DLD1 (cell line): ENCODE measurements at regions not wholly inside any gene's neighbourhood (a gene's known extent, or its start where the extent isn't known, plus 50 kb on each side); places are given as distances from the start of the nearest gene placed in this dataset.

Experiments used
- in situ Hi-C: cut with HindIII; loops from 2 replicates; pipeline ENCODE4 v1.10.0; 2017; ENCODE audit warnings: low sequenced_read_pairs

DNA sequence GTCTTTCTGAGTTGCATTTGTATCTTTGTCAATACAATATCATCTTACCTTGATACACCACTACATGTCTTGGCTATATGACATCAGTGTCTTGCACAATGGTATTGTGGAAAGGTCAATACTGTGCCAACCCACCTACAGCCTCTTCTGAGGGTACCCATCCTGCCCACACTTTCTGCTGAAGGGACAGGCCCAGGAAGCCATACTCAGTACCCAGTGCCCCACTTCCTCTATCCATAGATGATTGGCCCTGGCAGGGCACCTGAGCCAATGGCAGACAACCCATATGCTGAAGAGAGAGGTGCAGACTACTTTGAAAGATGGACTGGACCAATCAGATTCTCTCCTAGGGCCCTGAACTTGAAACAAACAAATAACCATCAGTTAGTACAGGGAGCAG, 152.0 kb upstream of the ADO start:
- in situ Hi-C loops = no loop called here

DNA sequence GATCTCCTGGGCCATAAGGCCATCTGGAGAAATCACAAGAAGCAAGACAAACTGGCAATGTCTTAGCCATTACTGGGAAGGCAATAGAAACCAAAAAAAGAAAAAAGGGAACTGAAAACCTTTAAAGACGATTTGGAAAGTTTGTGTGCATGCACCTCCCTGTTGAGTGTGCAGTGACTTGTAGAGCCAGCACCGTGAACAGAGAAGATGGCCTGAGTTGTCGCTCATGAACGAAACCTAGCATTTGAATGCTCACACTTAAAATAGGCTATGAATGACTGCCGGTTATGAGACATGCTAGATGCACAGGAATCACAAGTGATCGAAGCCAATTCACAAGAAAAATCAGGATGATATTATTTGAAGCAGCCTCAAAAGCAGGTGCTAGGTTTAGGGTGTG, 151.3 kb upstream of the ADO start:
- in situ Hi-C loops = no loop called here

DNA sequence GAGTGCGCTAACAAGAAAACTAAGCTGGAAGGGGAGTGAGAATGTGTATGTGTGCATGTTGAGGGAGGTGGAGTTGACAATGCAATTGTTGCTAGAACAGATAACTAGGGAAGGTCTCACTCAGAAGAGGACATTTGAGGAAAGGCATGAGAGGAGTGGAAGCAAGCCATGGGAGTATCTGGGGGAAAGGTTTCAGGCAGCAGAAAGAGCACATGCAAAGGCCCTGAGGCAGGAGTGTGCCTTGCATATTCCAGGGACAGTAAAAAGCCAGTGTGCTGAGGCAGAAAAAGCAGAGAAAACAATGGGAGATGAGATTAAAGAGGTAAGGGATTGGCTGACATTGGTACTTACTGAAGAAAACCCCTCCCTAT, 149.6 kb upstream of the ADO start:
- in situ Hi-C loops = no loop called here

DNA sequence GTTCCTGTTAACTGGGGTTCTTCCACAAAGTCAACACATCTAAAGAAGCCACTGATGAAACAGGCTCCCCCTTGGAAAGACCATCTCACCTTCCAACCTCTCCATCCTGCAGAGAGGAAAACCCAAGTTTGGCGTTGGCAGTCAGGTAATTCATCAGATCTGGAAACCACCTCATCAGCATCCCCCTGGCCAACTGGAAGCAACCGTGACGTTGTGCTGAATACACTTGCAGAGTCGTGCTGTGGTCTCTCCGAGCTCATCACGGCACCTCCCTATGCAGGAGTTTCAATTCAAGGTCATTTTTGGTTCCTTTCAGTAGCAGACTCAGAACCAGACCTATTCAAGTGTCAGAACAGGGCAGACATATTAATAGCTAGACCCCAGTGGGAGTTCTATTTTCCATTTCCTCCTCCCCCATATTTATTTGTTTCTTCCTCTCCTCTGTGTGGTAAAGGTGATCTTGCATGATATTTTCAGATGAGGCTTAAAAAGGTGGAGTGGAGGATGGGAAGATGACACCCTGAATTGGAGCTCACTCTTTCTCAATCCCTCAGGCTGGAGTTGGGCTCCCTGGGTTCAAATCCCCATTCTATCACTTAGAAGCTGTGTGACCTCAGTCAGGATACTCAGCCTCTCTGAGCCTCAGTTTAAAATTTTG, 149.1 kb upstream of the ADO start:
- in situ Hi-C loops = no loop called here

DNA sequence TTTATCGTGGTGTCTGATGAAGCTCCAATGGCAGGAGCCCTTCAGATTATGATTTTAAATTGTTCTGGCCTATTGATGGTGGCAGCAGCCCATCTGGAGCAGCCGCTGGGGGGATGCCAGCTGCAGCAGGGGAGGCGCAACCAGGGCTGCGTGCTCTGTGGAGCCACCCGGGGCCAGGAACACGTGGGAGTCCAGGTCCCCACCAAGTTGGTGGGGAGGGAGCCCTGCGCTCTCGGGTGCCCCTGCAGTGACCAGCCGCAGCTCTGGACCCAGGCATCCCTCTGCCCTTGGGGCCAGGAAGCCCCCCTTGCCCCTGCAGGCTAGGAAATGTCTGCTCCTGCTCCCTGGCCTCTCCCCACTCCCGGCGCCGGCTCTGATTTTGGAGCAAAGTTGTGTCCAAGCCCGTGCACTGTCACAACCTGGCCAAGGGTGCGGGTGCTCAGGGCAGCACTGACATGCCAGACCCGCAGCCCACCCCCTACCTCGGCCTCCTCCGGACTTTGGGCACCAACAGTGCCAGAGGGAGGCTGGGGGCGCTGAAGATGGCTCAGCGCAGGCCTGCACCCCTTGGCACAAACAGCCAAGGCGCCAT, 147.2 kb upstream of the ADO start:
- in situ Hi-C loops = no loop called here

DNA sequence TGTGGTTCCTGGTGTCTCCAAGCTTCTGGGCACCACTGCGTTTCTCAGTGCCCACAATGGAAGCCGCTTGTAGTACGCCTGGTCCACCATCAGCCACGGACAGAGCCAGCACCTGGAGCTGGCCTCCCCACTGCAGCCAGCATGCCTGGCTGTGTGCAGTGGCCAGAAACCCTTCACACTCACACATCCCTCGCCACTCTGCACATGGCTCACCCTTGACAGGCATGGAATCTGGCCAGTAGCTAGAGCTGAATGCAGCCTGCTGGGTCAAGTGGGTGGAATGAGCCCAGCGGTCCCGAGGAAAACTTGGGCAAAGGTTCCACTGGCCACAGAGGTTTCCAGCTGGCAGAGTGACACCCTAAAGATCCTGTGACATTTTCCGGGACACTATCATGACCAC, 146.0 kb upstream of the ADO start:
- in situ Hi-C loops = no loop called here

DNA sequence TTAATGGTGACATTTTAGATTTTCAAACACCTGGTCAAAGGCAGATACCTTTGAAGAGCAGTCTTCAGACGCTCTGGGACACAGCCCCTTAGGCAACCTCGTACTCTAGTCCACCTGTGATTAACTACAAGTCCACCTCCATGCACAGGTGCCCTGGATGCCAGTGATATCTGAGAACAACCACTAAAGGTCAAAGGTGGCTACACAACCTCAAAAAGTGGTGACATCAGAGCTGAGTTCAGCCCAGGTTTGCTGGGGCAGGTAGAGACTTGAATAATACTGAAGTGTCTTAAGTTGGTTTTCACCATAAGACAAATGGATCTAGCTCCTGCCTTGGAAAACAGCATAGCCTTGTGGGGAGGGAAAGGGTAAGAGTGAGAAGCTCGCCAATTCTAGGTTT, 143.4 kb upstream of the ADO start:
- in situ Hi-C loops = no loop called here

DNA sequence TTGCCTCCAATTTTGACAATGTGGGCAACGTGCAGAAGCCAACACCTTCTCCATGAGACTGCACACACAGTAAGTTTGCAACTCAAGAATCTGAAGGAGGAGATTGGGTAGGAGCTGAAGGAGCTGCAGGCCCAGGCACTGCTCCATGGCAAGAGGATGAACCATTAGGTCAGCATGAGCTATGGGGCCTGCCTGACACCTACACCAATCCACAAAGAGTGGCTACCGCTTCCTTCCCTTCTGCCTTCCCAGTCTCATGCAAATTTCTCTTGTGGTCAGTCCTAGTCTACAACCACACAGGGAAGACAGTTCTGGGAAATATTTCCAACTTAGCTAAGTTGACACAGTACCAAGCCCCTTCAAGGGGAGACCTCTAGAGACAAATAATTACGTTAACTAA, 142.0 kb upstream of the ADO start:
- in situ Hi-C loops = no loop called here

DNA sequence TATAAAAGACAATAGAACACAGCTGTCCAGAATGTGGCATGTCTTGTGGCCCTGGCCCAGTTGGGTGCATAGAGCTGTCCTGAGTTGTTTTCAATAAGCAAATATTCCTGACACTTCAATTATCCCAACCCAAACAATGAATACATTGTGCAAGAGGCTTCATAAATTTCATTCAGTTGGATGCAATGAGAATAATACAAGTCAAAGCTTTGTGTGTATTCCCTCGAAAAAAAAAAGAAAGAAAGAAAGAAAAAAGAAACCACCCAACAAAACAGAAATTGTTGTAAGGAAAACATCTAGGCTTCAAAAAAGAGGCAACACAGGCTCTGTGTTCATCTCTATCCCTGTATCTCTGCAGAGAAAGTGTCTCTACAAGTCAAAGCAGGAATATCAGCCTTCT, 138.7 kb upstream of the ADO start:
- in situ Hi-C loops = no loop called here

DNA sequence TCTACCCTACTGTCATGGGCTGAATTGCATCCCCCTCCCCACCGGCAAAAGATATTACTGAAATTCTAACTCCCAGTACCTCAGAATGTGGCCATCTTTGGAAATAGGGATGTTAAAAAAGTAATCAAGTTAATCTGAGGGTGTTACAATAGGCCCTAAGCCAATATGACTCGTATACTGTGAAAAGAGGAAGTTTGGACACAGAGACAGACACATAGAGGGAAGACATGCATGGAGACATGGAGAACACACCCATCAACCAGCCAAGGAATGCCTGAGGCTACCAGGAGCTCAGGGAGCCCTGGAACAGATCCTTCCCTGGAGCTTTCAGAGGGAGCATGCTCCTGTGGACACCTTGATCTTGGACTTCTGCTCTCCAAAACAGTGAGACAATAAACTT, 138.2 kb upstream of the ADO start:
- in situ Hi-C loops = no loop called here

DNA sequence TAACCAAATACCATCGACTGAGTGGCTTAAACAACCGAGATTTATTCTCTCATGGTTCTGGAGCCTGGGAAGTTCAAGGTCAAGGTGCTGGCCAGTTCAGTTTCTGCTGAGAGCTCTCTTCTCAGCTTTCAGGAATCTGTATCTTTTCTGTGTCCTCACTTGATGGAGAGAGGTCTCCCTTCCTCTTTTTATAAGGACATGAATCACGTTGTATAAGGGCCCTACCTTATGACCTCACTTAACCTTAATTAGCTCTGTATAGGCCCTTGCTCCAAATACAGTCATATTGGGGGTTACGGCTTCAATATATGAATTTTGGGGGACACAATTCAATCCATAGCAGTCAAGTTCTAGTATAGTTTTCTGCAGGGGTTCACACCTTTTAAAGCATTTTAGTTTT, 135.2 kb upstream of the ADO start:
- in situ Hi-C loops = no loop called here

DNA sequence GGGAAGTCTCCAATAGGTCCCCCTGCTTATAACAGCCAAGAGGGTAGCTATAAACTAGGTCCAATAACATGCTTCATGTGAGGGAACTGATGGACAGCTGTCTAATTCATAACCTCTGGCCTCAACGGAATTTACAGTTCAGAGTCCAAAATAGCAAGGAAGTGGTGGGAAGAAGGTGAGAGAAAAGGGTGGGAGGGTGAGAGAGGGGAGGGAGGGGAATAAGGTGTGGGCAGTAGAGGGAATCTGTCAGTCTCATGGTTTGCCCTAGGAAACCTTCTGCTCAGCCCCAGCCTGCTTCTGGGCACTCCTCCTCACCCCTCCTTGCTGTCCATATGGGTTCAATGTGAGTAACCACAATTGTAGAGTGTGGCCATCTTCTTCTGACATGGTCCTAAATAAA, 133.4 kb upstream of the ADO start:
- in situ Hi-C loops = no loop called here

DNA sequence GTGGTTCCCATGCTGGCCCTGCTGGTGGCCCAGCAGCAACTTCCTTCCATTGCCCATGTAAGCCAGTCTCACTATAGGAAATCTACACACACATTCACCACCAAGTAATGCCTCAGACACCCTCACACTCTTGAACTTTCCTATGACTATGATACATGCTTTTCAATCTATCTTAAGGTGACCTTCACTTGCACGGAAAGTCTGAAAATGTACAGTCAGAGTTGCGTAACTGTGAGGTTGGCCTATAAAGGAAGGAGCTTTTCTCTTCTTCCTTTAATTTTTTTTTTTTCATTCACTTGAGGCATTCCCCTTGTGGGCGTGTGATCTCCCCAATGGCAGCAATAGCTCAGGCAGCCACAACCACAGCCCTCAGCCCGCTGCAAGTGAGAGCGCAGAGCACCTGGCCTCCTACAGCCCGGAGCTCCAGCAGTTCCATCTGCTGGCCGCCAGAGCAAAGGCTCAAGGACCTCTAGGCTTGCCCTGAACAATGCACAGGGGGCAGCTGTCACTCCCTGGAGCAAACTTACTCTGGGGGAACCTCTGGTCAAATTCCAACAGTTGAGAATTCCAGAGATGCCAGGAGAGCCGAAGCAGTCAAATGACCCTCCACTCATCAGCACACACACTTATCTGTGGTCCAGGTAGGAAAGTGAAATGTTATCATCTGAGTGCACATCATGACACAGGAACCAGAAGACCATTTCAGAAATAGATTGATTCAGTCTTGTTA, 123.1 kb upstream of the ADO start:
- in situ Hi-C loops = no loop called here

DNA sequence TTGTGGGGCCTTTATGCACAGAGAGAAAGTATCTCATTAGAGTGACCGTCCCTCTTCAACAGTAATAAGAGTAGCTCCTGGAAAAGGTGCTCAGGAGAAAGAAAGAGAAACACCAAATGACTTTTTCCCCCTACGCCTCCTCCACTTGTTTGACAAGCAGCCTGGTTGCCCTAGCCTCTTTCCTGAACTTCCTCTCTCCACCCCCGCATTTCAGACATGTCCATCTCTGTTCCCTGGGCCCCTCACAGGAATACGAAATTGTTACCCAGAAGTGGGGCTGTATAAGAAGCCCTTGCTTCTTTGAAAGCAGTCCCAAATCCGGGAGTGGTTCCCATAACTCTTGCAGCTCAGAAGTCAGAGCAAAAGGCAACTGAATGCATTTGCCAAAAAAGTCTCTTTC, 119.6 kb upstream of the ADO start:
- in situ Hi-C loops = no loop called here

DNA sequence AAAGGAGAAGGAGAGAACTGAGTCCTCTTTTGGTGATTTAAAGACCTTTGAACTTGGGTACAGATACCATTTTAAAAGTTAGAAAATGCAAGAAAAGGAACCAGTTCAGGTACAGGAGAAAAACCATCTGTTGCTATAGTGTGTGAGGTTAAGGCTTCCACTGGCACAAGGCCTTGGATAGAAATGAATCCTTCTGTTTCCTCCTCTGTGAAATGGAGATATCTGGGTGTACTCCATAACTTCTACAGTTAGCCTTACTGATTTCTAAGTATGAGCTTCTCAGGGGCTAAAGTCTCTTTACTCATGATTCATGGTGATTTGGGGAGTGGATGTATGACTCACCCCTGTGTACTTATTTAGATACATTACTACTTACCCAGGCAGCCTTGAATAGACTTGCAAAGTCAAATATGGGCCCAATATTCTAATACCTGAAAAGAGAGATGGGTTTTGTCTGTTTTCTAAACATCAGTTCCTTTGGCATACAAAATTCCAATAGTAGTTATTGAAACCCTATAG, 117.2 kb upstream of the ADO start:
- in situ Hi-C loops = no loop called here

DNA sequence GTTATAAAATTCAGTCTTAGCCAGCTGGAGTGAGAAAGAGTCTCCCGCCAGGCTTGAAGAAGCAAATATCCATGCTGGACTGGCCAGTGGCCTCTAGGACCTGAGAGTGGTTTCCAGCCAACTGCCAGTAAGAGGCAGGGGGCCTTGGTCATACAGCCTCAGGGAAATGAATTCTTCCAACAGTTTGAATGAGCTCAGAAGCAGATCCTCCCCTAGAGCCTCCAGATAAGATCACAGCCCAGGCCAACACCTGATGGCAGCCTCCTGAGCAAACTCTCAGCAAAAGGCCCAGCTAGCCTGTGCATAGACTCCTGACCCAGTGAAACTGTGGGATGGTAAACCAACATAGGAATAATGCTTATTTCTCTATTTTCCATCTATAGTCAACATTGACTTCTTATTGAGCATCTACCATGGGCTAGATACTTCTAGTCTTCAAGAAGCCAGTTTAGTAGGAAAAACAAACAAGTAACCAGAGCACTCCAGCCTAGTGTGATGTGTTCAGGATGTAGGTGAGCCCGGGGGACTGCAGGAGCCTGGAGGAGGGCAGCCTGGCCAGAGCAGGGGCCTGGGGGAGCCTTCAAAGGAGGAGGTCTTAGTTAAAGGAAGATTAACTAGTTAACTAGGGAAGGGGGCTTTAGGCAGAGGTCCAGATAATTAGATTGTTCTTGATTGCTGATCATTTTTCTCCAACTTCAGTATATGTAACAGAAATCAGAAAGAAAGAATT, 115.4 kb upstream of the ADO start:
- in situ Hi-C loops = no loop called here

DNA sequence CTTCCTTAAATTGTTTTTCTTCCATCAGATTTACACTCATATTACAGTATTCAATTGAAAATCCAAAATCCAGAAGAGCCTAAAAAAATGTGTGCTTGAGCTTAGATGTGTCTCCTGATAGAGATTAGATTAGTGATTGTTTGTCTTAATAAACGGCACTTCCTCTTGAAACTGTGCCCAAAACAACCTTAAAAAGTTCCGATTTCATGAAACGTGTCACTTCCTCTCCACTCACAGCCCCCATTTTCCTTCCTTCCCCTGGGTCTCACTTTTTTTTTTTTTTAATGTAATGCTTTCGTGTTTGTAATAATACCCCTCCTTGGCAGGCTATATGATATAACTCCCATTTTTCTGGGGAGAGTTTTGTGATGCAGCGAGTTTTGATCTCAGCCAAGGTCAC, 114.8 kb upstream of the ADO start:
- in situ Hi-C loops = no loop called here

DNA sequence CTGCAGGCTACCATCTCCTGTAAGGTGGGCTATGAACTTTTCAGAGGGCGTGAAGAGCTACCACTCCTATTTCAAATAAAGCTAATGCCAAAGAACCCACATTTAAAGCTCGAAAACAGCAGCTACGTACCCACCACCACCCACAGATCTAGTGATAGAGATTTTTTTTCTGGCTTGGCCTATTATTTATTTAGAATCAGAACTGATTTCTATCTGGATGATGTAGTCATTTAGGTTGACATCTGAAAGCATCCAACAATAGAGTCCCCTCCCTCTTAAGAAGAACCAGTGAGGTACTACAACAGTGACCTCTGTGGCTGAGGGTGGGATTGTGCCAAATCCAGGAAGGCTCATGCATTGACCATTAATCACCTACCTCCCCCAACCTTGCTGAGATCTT, 113.8 kb upstream of the ADO start:
- in situ Hi-C loops = no loop called here

DNA sequence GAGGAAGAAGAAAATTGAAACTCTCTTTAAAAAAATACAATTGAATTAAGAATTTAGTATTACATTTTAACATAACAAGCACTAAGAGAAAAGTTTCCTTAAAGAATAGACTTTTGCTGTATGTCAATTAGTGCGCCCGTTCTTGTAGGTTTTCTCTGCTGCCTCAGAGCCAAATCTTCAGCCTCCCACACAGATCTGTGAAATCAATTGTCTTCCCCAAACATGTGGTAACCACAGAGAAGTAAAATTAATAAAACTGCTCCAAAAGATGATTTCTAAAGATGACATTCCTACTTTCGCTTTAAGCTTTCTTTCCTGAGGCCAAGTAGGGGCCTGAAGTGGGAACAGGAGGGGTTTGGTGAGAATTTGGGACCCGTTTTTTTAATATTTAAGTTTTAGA, 113.2 kb upstream of the ADO start:
- in situ Hi-C loops = no loop called here

DNA sequence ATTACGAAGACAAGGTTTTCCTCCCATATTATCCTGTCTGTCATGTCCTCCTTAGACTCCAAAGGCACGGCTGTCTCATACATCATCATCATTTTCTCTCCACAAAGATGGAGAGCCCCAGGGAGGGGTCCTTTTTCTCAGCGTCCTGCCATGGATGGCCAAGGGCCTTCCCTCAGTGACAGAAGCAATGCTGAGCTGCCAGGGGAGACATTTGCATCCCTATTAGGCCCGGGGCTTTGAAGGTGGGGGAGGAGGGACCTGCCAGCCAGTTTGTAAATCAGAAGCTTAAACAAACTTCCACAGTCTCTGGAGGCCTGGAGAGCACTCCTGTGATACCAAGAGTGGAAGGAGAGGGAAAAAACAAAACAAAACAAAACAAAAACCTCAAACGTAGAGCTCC, 112.4 kb upstream of the ADO start:
- in situ Hi-C loops = no loop called here

DNA sequence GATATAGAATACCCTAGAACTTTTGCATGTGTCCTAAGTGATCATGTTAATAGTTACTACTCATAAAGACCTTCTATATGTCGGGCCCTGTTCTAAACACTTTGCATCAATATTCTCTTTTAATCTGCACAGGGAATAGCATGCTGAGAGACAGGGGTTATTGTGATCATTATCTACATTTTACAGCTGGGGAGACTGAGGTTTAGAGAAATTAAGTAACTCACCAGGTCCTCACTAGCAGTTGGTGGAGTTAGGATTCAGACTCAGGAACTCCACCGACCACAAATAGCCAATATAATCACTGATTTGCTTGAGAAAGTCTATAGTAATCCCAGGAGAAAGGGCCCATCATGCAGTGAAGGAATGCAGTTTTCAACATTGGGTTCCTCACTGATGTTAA, 111.2 kb upstream of the ADO start:
- in situ Hi-C loops = no loop called here
